ENCODE measurements at regions not wholly inside any gene's neighbourhood (a gene's known extent, or its start where the extent isn't known, plus 50 kb on each side); places are given as distances from the start of the nearest gene placed in this dataset.
"Not testable (repeated sequence)": the region's sequence is repeated elsewhere in the genome, so short reads cannot be mapped to it uniquely, and the experiment has no call there.

DNA sequence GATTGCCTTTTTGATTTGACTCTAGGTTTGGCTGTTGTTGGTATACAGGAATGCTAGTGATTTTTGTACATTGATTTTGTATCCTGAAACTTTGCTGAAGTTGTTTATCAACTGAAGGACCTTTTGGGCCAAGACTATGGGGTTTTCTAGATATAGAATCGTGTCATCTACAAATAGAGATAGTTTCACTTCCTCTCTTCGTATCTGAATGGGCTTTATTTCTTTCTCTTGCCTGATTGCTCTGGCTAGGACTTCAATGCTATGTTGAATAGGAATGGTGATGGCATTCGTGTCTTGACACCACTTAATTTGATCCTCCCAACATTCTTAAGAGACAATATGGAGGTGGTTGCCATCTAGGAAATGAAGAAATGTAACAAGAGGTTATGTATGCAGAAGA, 388.1 kb upstream of the API5 start:
- Histone ChIP-seq H3K4me3 (no peak overlapping the region), H3K9me3 (no peaks in the 10 kb centered on the region), H3K36me3 (no peaks in the 10 kb centered on the region), H3K4me1 (no peaks in the 10 kb centered on the region), H3K27me3 (no peaks in the 10 kb centered on the region), H3K27ac (no peak overlapping the region)
- no peak for TF ChIP-seq POLR2A (IDR thresholded peaks at IDR 0.05)
- TF ChIP-seq, protein P1, sequence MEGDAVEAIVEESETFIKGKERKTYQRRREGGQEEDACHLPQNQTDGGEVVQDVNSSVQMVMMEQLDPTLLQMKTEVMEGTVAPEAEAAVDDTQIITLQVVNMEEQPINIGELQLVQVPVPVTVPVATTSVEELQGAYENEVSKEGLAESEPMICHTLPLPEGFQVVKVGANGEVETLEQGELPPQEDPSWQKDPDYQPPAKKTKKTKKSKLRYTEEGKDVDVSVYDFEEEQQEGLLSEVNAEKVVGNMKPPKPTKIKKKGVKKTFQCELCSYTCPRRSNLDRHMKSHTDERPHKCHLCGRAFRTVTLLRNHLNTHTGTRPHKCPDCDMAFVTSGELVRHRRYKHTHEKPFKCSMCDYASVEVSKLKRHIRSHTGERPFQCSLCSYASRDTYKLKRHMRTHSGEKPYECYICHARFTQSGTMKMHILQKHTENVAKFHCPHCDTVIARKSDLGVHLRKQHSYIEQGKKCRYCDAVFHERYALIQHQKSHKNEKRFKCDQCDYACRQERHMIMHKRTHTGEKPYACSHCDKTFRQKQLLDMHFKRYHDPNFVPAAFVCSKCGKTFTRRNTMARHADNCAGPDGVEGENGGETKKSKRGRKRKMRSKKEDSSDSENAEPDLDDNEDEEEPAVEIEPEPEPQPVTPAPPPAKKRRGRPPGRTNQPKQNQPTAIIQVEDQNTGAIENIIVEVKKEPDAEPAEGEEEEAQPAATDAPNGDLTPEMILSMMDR (IDR thresholded peaks at IDR 0.05) = no peak
- DNase-seq = no peak

DNA sequence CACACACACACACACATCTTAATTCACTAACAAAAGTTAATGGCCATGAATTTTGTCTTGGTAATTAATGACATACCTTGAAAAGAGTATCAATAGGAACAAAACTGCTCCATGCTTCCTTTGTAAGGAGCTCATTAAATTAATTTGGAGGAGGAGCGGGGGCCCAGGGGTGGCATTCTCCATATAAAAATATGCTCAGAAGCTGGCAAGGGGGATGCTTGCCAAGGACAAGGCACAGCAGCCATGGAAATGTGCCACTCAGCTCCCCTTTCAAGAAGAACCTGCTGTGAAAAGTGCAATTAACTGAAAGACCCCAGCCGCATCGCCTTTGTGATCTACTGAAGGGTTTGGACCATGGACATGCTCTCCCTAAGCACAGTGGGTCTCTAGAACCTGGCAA, 385.9 kb upstream of the API5 start:
- TF ChIP-seq, protein P1 (IDR thresholded peaks at IDR 0.05) = no peak
- no peak for TF ChIP-seq POLR2A (IDR thresholded peaks at IDR 0.05)
- DNase-seq = no peak
- Histone ChIP-seq H3K4me3 (no peak overlapping the region), H3K9me3 (no peaks in the 10 kb centered on the region), H3K36me3 (no peaks in the 10 kb centered on the region), H3K27ac (no peak overlapping the region), H3K27me3 (no peaks in the 10 kb centered on the region), H3K4me1 (no peaks in the 10 kb centered on the region)

DNA sequence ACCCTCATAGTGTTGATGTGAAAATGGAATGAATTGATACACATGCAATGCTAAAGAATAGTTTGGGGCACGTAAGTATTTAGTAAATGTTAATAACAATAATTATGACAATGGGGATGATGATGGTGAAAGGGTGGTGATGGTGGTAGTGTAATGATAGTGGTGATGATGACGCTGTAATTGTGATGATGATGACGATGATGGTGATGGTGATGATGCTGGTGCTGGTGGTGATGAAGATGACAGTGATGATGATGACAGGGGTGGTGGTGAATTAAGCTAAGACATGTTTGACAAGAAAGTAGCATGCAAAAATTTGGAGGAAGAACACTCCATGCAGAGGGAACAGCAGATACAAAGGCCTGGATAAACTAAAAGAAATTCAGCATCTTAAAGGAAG, 364.4 kb upstream of the API5 start:
- Histone ChIP-seq H3K4me1 (no peaks in the 10 kb centered on the region), H3K27ac (no peak overlapping the region), H3K4me3 (no peak overlapping the region)

DNA sequence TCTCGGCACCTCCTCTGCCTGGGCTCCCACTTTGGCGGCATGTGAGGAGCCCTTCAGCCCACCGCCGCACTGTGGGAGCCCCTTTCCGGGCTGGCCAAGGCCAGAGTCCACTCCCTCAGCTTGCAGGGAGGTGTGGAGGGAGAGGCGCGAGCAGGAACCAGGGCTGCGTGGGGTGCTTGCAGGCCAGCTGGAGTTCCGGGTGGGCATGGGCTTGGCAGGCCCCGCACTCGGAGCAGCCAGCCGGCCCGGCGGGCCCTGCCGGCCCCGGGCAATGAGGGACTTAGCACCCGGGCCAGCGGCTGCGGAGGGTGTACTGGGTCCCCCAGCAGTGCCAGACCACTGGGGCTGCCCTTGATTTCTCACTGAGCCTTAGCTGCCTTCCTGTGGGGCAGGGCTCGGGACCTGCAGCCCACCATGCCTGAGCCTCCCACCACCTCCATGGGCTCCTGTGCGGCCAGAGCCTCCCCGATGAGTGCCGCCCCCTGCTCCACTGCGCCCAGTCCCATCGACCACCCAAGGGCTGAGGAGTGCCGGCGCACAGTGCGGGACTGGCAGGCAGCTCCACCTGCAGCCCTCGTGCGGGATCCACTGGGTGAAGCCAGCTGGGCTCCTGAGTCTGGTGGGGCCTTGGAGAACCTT, 361.9 kb upstream of the API5 start:
- H3K36me3 ChIP-seq, DNase-seq, H3K4me3 ChIP-seq, H3K27me3 ChIP-seq, H3K27ac ChIP-seq, H3K4me1 ChIP-seq, H3K9me3 ChIP-seq: not testable (repeated sequence)

More for the DNA sequence above, 364.4 kb upstream of the API5 start:
- no peak for TF ChIP-seq POLR2A (IDR thresholded peaks at IDR 0.05)
- TF ChIP-seq, protein P1 (IDR thresholded peaks at IDR 0.05) = no peak
- no peaks in the 10 kb centered on the region for H3K36me3 ChIP-seq
- no peaks in the 10 kb centered on the region for H3K27me3 ChIP-seq
- DNase-seq = no peak
- H3K9me3 ChIP-seq = no peaks in the 10 kb centered on the region

DNA sequence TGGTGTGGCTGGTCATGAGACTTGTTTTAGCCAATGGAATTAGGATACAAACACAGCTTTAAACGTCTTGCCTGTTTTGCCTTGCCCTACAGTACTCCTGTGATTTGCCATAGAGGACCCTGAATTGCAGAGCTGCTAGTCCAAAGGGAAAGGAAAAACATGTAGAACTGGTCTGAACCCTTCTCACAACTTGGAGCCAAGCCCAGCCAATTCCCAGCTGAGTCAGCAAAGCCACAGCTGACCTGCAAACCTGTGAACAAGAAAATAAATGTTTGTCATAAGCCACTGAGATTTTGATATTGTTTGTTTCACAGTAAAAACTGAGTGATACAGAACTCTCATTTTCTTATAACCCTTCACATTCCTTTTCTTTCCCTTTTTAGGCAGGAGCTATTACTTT, 360.5 kb upstream of the API5 start:
- no peaks in the 10 kb centered on the region for H3K9me3 ChIP-seq
- H3K36me3 ChIP-seq = no peaks in the 10 kb centered on the region
- DNase-seq = no peak
- no peaks in the 10 kb centered on the region for H3K4me1 ChIP-seq
- H3K27me3 ChIP-seq = no peaks in the 10 kb centered on the region
- no peak overlapping the region for H3K4me3 ChIP-seq
- TF ChIP-seq POLR2A (IDR thresholded peaks at IDR 0.05) = no peak
- TF ChIP-seq, protein P1 (IDR thresholded peaks at IDR 0.05) = no peak
- H3K27ac ChIP-seq = no peak overlapping the region

DNA sequence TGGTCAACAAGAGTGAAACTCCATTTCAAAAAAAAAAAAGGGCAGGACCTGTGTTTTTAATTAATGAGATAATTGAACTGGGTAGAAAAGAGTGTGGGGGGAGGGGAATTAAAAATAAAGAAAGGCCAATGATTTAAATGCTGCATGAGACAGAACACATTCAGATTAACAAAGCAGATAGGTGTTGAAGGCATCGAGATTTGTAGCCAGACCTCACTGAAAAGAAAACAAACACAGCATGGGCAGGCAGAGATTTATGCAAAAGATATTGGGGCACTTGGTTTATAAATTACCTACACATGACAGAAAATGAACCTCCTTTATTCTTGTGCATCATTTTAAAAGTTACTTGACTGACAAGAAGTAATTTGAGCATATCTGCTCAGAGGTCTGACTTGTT, 354.0 kb upstream of the API5 start:
- Histone ChIP-seq H3K27me3 (no peaks in the 10 kb centered on the region), H3K4me3 (no peak overlapping the region), H3K27ac (no peak overlapping the region), H3K9me3 (no peaks in the 10 kb centered on the region), H3K4me1 (no peaks in the 10 kb centered on the region), H3K36me3 (no peaks in the 10 kb centered on the region)
- DNase-seq = no peak
- no peak for TF ChIP-seq POLR2A (IDR thresholded peaks at IDR 0.05)

DNA sequence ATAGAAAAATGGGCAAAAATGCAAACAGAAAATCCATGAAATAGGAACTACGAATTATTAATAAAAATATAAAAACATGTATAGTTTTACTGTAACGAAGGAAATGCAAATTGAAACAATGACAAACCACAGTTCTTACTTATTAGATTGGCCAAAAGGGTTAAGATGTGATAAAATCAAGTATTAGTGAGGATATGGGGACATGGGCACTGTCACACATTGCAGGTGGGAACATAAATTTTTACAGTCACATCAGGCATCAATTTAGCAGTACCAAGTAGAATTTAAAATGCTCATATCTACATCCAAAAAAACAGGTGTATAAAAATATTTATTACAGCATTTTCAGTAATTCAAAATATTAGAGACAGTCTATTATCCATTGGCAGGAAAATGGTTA, 353.2 kb upstream of the API5 start:
- Histone ChIP-seq H3K9me3 (no peaks in the 10 kb centered on the region), H3K36me3 (no peaks in the 10 kb centered on the region), H3K4me3 (no peak overlapping the region), H3K4me1 (no peaks in the 10 kb centered on the region), H3K27me3 (no peaks in the 10 kb centered on the region), H3K27ac (no peak overlapping the region)
- no peak for DNase-seq
- TF ChIP-seq, protein P1 (IDR thresholded peaks at IDR 0.05) = no peak
- TF ChIP-seq POLR2A (IDR thresholded peaks at IDR 0.05) = no peak

Data from Peyer's patch (tissue), 4 donors.